ENCODE measurements at regions not wholly inside any gene's neighbourhood (a gene's known extent, or its start where the extent isn't known, plus 50 kb on each side); places are given as distances from the start of the nearest gene placed in this dataset.

DNA sequence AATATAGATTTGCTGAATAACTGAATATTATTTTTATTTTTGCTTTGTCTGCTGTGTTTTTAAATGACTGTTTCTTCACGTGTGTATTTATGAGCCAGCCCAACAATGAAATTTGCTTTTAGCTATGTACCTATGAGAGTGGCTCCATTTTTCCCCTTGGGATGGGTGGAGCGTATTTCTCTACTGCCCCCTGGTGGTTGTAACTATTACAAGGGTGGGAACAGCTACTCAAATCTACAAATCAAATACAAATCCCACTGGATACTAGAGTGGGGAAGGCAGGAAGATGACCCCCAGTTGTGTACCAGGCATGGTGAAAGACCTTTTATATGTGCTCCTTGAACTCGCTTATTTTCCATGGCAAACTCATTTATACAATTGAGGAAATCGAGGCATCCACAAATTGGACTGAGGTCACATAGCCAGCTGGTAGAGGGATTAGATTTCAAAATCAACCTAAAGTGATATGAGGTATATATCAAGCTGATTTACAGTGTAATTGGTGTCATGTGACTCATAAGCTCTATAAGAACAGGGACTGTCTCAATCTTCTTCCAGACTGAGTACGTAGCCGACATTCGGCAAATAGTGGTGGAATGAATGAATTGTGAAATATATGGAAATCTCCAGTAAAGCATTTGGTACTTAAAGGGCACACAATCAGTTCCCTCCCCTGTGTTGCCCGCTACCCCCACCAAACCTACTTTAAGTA is 69.5 kb upstream of the VEPH1 start:
- ATAC-seq (ENCODE audit: insufficient read depth, low read depth), result peak; percentile 78; the same call in 2 of the 3 replicates
- H3K9ac ChIP-seq (ENCODE audit: low read depth, low read length), result no peak overlapping the region
- TF ChIP-seq CTCF (IDR thresholded peaks at IDR 0.05; ENCODE audit: borderline replicate concordance, extremely low read depth, low read length, poor library complexity, severe bottlenecking) (peak; percentile 79), EZH2 (IDR thresholded peaks at IDR 0.05; ENCODE audit: borderline replicate concordance, low read depth, low read length, severe bottlenecking) (no peak)

GRCh38 chr3:157566596-157566995 is 63.4 kb upstream of the VEPH1 start:
- H3K27ac ChIP-seq (ENCODE audit: low read length), result no peak overlapping the region
- no peak for ATAC-seq (ENCODE audit: insufficient read depth, low read depth)

More for the DNA sequence above, 69.5 kb upstream of the VEPH1 start:
- Histone ChIP-seq H3K4me1 (ENCODE audit: insufficient read depth, low read length) (no peaks in the 10 kb centered on the region), H3K36me3 (ENCODE audit: insufficient read depth, low read length) (no peaks in the 10 kb centered on the region), H3K9me3 (ENCODE audit: insufficient read depth, low read length, severe bottlenecking) (no peaks in the 10 kb centered on the region), H4K20me1 (ENCODE audit: insufficient read depth, low read length) (no peaks in the 10 kb centered on the region), H3K27ac (ENCODE audit: low read length) (no peak overlapping the region), H3K79me2 (ENCODE audit: insufficient read depth, low read length) (no peaks in the 10 kb centered on the region), H2AFZ (ENCODE audit: low read depth, low read length) (no peak overlapping the region), H3K4me2 (ENCODE audit: insufficient read depth, low read length) (no peak overlapping the region), H3K27me3 (ENCODE audit: insufficient read depth, low read length, poor library complexity) (no peaks in the 10 kb centered on the region), H3K4me3 (ENCODE audit: low read depth in 1 of 2, low read length in 2 of 2) (no peak overlapping the region)
- peak; percentile 33 for DNase-seq

GRCh38 chr3:157559401-157559800 is 56.2 kb upstream of the VEPH1 start:
- H3K4me2 ChIP-seq (ENCODE audit: insufficient read depth, low read length), result no peak overlapping the region
- H2AFZ ChIP-seq (ENCODE audit: low read depth, low read length), result no peak overlapping the region
- TF ChIP-seq CTCF (IDR thresholded peaks at IDR 0.05; ENCODE audit: borderline replicate concordance, extremely low read depth, low read length, poor library complexity, severe bottlenecking), result no peak
- TF ChIP-seq EZH2 (IDR thresholded peaks at IDR 0.05; ENCODE audit: borderline replicate concordance, low read depth, low read length, severe bottlenecking), result no peak
- ATAC-seq (ENCODE audit: insufficient read depth, low read depth) (no peak), DNase-seq (no peak)
- no peaks in the 10 kb centered on the region for H3K36me3 ChIP-seq (ENCODE audit: insufficient read depth, low read length)
- H3K9me3 ChIP-seq (ENCODE audit: insufficient read depth, low read length, severe bottlenecking), result no peaks in the 10 kb centered on the region
- H3K79me2 ChIP-seq (ENCODE audit: insufficient read depth, low read length), result no peaks in the 10 kb centered on the region
- H3K4me1 ChIP-seq (ENCODE audit: insufficient read depth, low read length), result no peaks in the 10 kb centered on the region
- H3K4me3 ChIP-seq (ENCODE audit: low read depth in 1 of 2, low read length in 2 of 2), result no peak overlapping the region
- H3K27me3 ChIP-seq (ENCODE audit: insufficient read depth, low read length, poor library complexity), result no peaks in the 10 kb centered on the region
- no peak overlapping the region for H3K27ac ChIP-seq (ENCODE audit: low read length)
- H4K20me1 ChIP-seq (ENCODE audit: insufficient read depth, low read length), result no peaks in the 10 kb centered on the region
- no peak overlapping the region for H3K9ac ChIP-seq (ENCODE audit: low read depth, low read length)

More at GRCh38 chr3:157566596-157566995, 63.4 kb upstream of the VEPH1 start:
- H4K20me1 ChIP-seq (ENCODE audit: insufficient read depth, low read length), result no peaks in the 10 kb centered on the region
- no peak overlapping the region for H2AFZ ChIP-seq (ENCODE audit: low read depth, low read length)
- DNase-seq, result no peak
- no peak overlapping the region for H3K9ac ChIP-seq (ENCODE audit: low read depth, low read length)
- no peaks in the 10 kb centered on the region for H3K36me3 ChIP-seq (ENCODE audit: insufficient read depth, low read length)
- H3K4me3 ChIP-seq (ENCODE audit: low read depth in 1 of 2, low read length in 2 of 2), result no peak overlapping the region
- H3K4me2 ChIP-seq (ENCODE audit: insufficient read depth, low read length), result no peak overlapping the region
- no peaks in the 10 kb centered on the region for H3K9me3 ChIP-seq (ENCODE audit: insufficient read depth, low read length, severe bottlenecking)
- H3K79me2 ChIP-seq (ENCODE audit: insufficient read depth, low read length), result no peaks in the 10 kb centered on the region
- no peaks in the 10 kb centered on the region for H3K27me3 ChIP-seq (ENCODE audit: insufficient read depth, low read length, poor library complexity)
- no peaks in the 10 kb centered on the region for H3K4me1 ChIP-seq (ENCODE audit: insufficient read depth, low read length)
- TF ChIP-seq EZH2 (IDR thresholded peaks at IDR 0.05; ENCODE audit: borderline replicate concordance, low read depth, low read length, severe bottlenecking) (no peak), CTCF (IDR thresholded peaks at IDR 0.05; ENCODE audit: borderline replicate concordance, extremely low read depth, low read length, poor library complexity, severe bottlenecking) (no peak)
